ENCODE measurements at regions not wholly inside any gene's neighbourhood (a gene's known extent, or its start where the extent isn't known, plus 50 kb on each side); places are given as distances from the start of the nearest gene placed in this dataset.

DNA sequence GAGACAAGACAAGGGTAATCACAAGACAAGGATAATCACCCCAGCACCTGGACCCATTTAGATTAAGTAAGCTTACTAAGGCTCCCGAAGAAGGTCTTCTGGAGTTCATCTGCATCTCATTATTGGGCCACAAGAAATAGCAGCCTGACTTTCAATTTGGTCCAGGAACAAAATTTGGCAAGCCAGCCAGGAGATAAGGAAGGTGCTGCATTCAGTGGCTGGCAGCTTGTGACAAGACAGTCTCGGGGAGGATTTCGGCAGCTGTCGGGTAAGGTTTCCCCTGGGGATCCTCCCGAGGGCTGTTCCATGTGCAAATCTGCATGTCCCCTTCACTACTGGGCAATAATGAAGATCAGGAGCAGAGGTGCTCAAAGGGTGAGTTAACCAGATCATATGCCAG lies 195.2 kb downstream of the FCRL5 start:
- ChIA-PET CTCF (interaction anchor here (1.6 kb wide), 1 partner anchor 46 kb away, joined by 6 read pairs; no protein-coding TSS in a partner anchor), POLR2A (no interaction called here)
- H3K27ac Mint-ChIP-seq: no peak overlapping the region
- DNase-seq (ENCODE audit: low spot score): no peak
- no peaks in the 10 kb centered on the region for H3K9me3 Mint-ChIP-seq
- H3K36me3 Mint-ChIP-seq: no peaks in the 10 kb centered on the region
- no peak for ATAC-seq
- TF ChIP-seq JUN (CRISPR knock-in tag; IDR thresholded peaks at IDR 0.05): no peak
- TF ChIP-seq TCF7 (CRISPR knock-in tag; IDR thresholded peaks at IDR 0.05; ENCODE audit: low read depth): no peak
- TF ChIP-seq ZNF396 (CRISPR knock-in tag; IDR thresholded peaks at IDR 0.05; ENCODE audit: borderline replicate concordance): no peak
- no peak overlapping the region for H3K4me3 Mint-ChIP-seq
- H3K27me3 Mint-ChIP-seq (ENCODE audit: low read depth): peaks cover 10% of the 10 kb centered on the region
- peaks cover 7% of the 10 kb centered on the region for H3K4me1 Mint-ChIP-seq

DNA sequence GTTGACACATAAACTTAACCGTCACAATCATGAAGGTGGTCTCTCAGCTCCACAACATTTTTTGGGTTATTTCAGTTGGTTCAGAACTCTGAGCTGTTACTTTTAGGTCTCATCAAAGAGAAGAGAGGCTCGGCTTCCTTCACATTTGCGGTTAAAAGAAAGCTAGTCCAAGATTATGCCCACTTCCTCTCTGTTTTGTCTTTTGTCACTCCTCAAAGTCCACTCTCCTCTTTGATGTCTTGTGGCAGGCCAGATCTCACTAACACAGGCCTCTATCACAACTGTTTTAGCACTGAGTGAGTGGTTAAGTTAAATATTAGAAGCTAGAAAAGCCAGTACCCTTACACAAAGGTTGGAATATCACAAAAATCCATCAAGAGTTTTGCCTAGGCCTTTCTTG lies 195.7 kb downstream of the FCRL5 start:
- peaks cover 13% of the 10 kb centered on the region for H3K27me3 Mint-ChIP-seq (ENCODE audit: low read depth)
- peaks cover 2% of the 10 kb centered on the region for H3K9me3 Mint-ChIP-seq
- ChIA-PET POLR2A (no interaction called here), CTCF (interaction anchor here (1.3 kb wide), 1 partner anchor 267 kb away, joined by 3 read pairs; no protein-coding TSS in a partner anchor)
- no peaks in the 10 kb centered on the region for H3K36me3 Mint-ChIP-seq
- no peak overlapping the region for H3K27ac Mint-ChIP-seq
- H3K4me1 Mint-ChIP-seq: peaks cover 7% of the 10 kb centered on the region
- H3K4me3 Mint-ChIP-seq: no peak overlapping the region
- DNase-seq (ENCODE audit: low spot score): no peak
- TF ChIP-seq ZBTB21 (CRISPR knock-in tag; IDR thresholded peaks at IDR 0.05; ENCODE audit: borderline replicate concordance) (no peak), CREM (CRISPR knock-in tag; IDR thresholded peaks at IDR 0.05) (no peak), OVOL2 (CRISPR knock-in tag; IDR thresholded peaks at IDR 0.05; ENCODE audit: borderline replicate concordance) (no peak), RELA (CRISPR knock-in tag; IDR thresholded peaks at IDR 0.05; ENCODE audit: borderline replicate concordance) (no peak), ELF4 (CRISPR knock-in tag; IDR thresholded peaks at IDR 0.05; ENCODE audit: low read depth) (no peak), GRHL2 (CRISPR knock-in tag; IDR thresholded peaks at IDR 0.05; ENCODE audit: insufficient replicate concordance, severe bottlenecking) (no peak), ZNF121 (CRISPR knock-in tag; IDR thresholded peaks at IDR 0.05) (no peak), CREB1 (CRISPR knock-in tag; IDR thresholded peaks at IDR 0.05) (no peak), TEAD1 (CRISPR knock-in tag; IDR thresholded peaks at IDR 0.05) (no peak), SOX15 (CRISPR knock-in tag; IDR thresholded peaks at IDR 0.05) (no peak), GTF2I (CRISPR knock-in tag; conservative IDR thresholded peaks at IDR 0.05) (no peak)
- TF ChIP-seq, protein P1, sequence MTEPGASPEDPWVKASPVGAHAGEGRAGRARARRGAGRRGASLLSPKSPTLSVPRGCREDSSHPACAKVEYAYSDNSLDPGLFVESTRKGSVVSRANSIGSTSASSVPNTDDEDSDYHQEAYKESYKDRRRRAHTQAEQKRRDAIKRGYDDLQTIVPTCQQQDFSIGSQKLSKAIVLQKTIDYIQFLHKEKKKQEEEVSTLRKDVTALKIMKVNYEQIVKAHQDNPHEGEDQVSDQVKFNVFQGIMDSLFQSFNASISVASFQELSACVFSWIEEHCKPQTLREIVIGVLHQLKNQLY (CRISPR knock-in tag; IDR thresholded peaks at IDR 0.05): no peak
- TF ChIP-seq, protein P2, sequence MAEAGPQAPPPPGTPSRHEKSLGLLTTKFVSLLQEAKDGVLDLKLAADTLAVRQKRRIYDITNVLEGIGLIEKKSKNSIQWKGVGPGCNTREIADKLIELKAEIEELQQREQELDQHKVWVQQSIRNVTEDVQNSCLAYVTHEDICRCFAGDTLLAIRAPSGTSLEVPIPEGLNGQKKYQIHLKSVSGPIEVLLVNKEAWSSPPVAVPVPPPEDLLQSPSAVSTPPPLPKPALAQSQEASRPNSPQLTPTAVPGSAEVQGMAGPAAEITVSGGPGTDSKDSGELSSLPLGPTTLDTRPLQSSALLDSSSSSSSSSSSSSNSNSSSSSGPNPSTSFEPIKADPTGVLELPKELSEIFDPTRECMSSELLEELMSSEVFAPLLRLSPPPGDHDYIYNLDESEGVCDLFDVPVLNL (CRISPR knock-in tag; IDR thresholded peaks at IDR 0.05; ENCODE audit: borderline replicate concordance, low read depth): no peak
- TF ChIP-seq, protein P3, sequence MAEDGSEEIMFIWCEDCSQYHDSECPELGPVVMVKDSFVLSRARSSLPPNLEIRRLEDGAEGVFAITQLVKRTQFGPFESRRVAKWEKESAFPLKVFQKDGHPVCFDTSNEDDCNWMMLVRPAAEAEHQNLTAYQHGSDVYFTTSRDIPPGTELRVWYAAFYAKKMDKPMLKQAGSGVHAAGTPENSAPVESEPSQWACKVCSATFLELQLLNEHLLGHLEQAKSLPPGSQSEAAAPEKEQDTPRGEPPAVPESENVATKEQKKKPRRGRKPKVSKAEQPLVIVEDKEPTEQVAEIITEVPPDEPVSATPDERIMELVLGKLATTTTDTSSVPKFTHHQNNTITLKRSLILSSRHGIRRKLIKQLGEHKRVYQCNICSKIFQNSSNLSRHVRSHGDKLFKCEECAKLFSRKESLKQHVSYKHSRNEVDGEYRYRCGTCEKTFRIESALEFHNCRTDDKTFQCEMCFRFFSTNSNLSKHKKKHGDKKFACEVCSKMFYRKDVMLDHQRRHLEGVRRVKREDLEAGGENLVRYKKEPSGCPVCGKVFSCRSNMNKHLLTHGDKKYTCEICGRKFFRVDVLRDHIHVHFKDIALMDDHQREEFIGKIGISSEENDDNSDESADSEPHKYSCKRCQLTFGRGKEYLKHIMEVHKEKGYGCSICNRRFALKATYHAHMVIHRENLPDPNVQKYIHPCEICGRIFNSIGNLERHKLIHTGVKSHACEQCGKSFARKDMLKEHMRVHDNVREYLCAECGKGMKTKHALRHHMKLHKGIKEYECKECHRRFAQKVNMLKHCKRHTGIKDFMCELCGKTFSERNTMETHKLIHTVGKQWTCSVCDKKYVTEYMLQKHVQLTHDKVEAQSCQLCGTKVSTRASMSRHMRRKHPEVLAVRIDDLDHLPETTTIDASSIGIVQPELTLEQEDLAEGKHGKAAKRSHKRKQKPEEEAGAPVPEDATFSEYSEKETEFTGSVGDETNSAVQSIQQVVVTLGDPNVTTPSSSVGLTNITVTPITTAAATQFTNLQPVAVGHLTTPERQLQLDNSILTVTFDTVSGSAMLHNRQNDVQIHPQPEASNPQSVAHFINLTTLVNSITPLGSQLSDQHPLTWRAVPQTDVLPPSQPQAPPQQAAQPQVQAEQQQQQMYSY (CRISPR knock-in tag; IDR thresholded peaks at IDR 0.05): no peak
- ATAC-seq: no peak

DNA sequence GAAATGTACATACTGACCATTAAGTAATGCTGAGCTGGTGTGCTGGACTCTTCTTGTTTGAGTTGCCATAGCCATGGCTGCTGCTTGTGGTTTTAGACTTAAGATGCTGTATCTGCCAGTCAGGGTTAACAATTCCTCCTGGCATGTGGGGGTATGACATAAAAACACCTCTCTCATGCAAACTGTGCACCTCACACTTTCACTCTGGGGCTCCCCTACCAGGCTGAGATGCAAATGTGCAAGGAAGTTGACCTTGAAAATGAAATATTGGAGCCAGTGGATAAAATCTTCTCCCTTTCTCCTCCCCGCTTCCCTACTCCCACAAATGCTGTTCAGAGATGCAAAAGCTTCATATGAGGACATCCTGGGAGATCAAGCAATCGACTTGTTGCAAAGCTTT lies 198.8 kb downstream of the FCRL5 start:
- no peak overlapping the region for H3K27ac Mint-ChIP-seq
- TF ChIP-seq, protein P4, sequence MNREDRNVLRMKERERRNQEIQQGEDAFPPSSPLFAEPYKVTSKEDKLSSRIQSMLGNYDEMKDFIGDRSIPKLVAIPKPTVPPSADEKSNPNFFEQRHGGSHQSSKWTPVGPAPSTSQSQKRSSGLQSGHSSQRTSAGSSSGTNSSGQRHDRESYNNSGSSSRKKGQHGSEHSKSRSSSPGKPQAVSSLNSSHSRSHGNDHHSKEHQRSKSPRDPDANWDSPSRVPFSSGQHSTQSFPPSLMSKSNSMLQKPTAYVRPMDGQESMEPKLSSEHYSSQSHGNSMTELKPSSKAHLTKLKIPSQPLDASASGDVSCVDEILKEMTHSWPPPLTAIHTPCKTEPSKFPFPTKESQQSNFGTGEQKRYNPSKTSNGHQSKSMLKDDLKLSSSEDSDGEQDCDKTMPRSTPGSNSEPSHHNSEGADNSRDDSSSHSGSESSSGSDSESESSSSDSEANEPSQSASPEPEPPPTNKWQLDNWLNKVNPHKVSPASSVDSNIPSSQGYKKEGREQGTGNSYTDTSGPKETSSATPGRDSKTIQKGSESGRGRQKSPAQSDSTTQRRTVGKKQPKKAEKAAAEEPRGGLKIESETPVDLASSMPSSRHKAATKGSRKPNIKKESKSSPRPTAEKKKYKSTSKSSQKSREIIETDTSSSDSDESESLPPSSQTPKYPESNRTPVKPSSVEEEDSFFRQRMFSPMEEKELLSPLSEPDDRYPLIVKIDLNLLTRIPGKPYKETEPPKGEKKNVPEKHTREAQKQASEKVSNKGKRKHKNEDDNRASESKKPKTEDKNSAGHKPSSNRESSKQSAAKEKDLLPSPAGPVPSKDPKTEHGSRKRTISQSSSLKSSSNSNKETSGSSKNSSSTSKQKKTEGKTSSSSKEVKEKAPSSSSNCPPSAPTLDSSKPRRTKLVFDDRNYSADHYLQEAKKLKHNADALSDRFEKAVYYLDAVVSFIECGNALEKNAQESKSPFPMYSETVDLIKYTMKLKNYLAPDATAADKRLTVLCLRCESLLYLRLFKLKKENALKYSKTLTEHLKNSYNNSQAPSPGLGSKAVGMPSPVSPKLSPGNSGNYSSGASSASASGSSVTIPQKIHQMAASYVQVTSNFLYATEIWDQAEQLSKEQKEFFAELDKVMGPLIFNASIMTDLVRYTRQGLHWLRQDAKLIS (CRISPR knock-in tag; IDR thresholded peaks at IDR 0.05; ENCODE audit: borderline replicate concordance): no peak
- TF ChIP-seq ATF1 (CRISPR knock-in tag; IDR thresholded peaks at IDR 0.05) (no peak), ZNF317 (CRISPR knock-in tag; IDR thresholded peaks at IDR 0.05; ENCODE audit: borderline replicate concordance, low read depth) (no peak), ZNF232 (CRISPR knock-in tag; IDR thresholded peaks at IDR 0.05) (no peak), ZNF219 (CRISPR knock-in tag; IDR thresholded peaks at IDR 0.05; ENCODE audit: borderline replicate concordance) (no peak), CREM (CRISPR knock-in tag; IDR thresholded peaks at IDR 0.05) (no peak)
- TF ChIP-seq, protein P5, sequence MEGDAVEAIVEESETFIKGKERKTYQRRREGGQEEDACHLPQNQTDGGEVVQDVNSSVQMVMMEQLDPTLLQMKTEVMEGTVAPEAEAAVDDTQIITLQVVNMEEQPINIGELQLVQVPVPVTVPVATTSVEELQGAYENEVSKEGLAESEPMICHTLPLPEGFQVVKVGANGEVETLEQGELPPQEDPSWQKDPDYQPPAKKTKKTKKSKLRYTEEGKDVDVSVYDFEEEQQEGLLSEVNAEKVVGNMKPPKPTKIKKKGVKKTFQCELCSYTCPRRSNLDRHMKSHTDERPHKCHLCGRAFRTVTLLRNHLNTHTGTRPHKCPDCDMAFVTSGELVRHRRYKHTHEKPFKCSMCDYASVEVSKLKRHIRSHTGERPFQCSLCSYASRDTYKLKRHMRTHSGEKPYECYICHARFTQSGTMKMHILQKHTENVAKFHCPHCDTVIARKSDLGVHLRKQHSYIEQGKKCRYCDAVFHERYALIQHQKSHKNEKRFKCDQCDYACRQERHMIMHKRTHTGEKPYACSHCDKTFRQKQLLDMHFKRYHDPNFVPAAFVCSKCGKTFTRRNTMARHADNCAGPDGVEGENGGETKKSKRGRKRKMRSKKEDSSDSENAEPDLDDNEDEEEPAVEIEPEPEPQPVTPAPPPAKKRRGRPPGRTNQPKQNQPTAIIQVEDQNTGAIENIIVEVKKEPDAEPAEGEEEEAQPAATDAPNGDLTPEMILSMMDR (IDR thresholded peaks at IDR 0.05): no peak

More for the DNA sequence above, 198.8 kb downstream of the FCRL5 start:
- Mint-ChIP-seq H3K27me3 (ENCODE audit: low read depth) (peaks cover 26% of the 10 kb centered on the region), H3K9me3 (peaks cover 26% of the 10 kb centered on the region), H3K36me3 (peaks cover 2% of the 10 kb centered on the region; the same call in 1 of the 2 replicates), H3K4me3 (no peak overlapping the region), H3K4me1 (no peaks in the 10 kb centered on the region)
- no peak for DNase-seq (ENCODE audit: low spot score)
- ChIA-PET POLR2A (no interaction called here), CTCF (interaction anchor here (1.1 to 1.9 kb wide), 2 partner anchors 10 to 43 kb away, joined by 3 to 8 read pairs; no protein-coding TSS in a partner anchor)
- no peak for ATAC-seq

All from WTC11 (cell line).